Memory B cell (primary cell): ENCODE measurements at regions not wholly inside any gene's neighbourhood (a gene's known extent, or its start where the extent isn't known, plus 50 kb on each side); places are given as distances from the start of the nearest gene placed in this dataset.
"Not testable (repeated sequence)": the region's sequence is repeated elsewhere in the genome, so short reads cannot be mapped to it uniquely, and the experiment has no call there.

Experiments
- ATAC-seq: fragments of 150-1000 bp; cut with Tn5 transposase; 2 replicates; pipeline ENCODE4 v1.10.0; 2021; ENCODE audit warnings: low read depth, mild to moderate bottlenecking, moderate library complexity
- DNase-seq, 2 donors: peaks; one replicate each; pipeline ENCODE4 v3.0.0; 2022; ENCODE audit warnings: low spot score in 2 of 2
- H3K27ac Mint-ChIP-seq: one replicate; pipeline ENCODE4 v1.8.0; 2022; ENCODE audit warnings: mild to moderate bottlenecking, moderate library complexity, mixed read lengths
- H3K27me3 Mint-ChIP-seq: one replicate; pipeline ENCODE4 v1.8.0; 2022; ENCODE audit warnings: mixed read lengths
- H3K36me3 Mint-ChIP-seq: one replicate; pipeline ENCODE4 v1.8.0; 2022; ENCODE audit warnings: mild to moderate bottlenecking, mixed read lengths
- H3K4me1 Mint-ChIP-seq: one replicate; pipeline ENCODE4 v1.8.0; 2022; ENCODE audit warnings: mixed read lengths
- H3K4me3 Mint-ChIP-seq: one replicate; pipeline ENCODE4 v1.8.0; 2022; ENCODE audit warnings: mild to moderate bottlenecking, moderate library complexity, mixed read lengths
- H3K9me3 Mint-ChIP-seq: one replicate; pipeline ENCODE4 v1.8.0; 2022; ENCODE audit warnings: mixed read lengths

DNA sequence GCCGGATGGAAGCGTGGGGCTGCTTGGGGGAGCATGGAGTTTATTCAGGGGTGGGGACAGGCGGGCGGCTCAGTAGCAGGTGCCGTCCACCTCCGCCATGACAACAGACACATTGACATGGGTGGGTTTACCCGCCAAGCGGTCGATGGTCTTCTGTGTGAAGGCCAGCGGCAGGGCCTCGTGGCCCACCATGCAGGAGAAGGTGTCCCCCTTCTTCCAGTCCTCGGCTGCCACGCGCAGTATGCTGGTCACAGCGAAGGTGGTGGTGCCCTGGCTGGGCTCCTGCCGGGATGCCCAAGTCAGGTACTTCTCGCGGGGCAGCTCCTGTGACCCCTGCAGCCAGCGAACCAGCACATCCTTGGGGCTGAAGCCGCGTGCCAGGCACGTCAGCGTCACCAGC lies 180.7 kb downstream of the TMEM121 start:
- not testable (repeated sequence) for DNase-seq, H3K9me3 Mint-ChIP-seq, H3K27me3 Mint-ChIP-seq, ATAC-seq
- Mint-ChIP-seq H3K27ac (peak overlapping the region; percentile 70), H3K4me1 (peaks cover 22% of the 10 kb centered on the region), H3K36me3 (peaks cover 14% of the 10 kb centered on the region), H3K4me3 (peak overlapping the region; percentile 84)

GRCh38 chr14:105707723-105708151 lies 181.4 kb downstream of the TMEM121 start:
- Mint-ChIP-seq H3K4me1 (peaks cover 20% of the 10 kb centered on the region), H3K4me3 (peak overlapping the region; percentile 84), H3K27ac (peak overlapping the region; percentile 74), H3K36me3 (peaks cover 12% of the 10 kb centered on the region)
- H3K27me3 Mint-ChIP-seq, DNase-seq, ATAC-seq, H3K9me3 Mint-ChIP-seq: not testable (repeated sequence)

- not testable (repeated sequence) for DNase-seq, H3K27me3 Mint-ChIP-seq, H3K9me3 Mint-ChIP-seq, ATAC-seq
- peak overlapping the region; percentile 75 for H3K27ac Mint-ChIP-seq
- H3K4me3 Mint-ChIP-seq: peak overlapping the region; percentile 84
- peaks cover 16% of the 10 kb centered on the region for H3K4me1 Mint-ChIP-seq
- peaks cover 11% of the 10 kb centered on the region for H3K36me3 Mint-ChIP-seq
Measured at GRCh38 chr14:105708251-105709134, 182.1 kb downstream of the TMEM121 start.

DNA sequence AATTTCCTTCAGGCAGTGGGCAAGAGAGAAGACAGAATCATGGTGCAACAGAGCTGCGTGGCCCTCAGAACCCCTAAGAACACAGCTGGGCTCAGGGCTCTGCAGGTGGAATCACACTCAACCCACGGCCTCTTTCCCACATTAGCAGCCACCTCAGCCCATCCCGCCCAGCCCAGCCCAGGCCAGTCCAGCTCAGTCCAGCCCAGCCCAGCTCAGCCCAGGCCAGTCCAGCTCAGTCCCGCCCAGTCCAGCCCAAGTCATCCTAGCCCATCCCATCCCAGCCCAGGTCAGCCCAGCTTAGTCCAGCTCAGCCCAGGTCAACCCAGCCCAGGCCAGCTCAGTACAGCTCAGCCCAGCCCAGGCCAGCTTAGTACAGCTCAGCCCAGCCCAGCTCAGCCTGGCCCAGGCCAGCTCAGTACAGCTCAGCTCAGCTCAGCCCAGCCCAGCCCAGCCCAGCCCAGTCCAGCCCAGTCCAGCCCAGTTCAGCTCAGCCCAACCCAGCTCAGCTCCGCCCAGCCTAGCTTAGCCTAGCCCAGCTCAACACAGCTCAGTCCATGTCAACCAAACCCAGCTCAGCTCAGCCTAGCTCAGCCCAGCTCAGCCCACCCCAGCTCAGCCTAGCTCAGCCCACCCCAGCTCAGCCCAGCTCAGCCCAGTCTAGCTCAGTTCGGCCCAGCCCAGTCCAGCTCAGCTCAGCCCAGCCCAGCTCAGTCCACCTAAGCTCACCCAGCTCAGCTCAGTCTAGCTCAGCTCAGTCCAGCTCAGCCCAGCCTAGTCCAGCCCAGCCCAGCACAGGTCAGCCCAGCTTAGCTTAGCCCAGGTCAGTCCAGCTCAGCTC lies 183.1 kb downstream of the TMEM121 start:
- peaks cover 16% of the 10 kb centered on the region for H3K4me1 Mint-ChIP-seq
- peak overlapping the region; percentile 84 for H3K4me3 Mint-ChIP-seq
- H3K9me3 Mint-ChIP-seq: peaks cover 2% of the 10 kb centered on the region
- H3K36me3 Mint-ChIP-seq: peaks cover 11% of the 10 kb centered on the region
- H3K27me3 Mint-ChIP-seq: no peaks in the 10 kb centered on the region
- peak overlapping the region; percentile 75 for H3K27ac Mint-ChIP-seq
- DNase-seq (no peak), ATAC-seq (no peak)

DNA sequence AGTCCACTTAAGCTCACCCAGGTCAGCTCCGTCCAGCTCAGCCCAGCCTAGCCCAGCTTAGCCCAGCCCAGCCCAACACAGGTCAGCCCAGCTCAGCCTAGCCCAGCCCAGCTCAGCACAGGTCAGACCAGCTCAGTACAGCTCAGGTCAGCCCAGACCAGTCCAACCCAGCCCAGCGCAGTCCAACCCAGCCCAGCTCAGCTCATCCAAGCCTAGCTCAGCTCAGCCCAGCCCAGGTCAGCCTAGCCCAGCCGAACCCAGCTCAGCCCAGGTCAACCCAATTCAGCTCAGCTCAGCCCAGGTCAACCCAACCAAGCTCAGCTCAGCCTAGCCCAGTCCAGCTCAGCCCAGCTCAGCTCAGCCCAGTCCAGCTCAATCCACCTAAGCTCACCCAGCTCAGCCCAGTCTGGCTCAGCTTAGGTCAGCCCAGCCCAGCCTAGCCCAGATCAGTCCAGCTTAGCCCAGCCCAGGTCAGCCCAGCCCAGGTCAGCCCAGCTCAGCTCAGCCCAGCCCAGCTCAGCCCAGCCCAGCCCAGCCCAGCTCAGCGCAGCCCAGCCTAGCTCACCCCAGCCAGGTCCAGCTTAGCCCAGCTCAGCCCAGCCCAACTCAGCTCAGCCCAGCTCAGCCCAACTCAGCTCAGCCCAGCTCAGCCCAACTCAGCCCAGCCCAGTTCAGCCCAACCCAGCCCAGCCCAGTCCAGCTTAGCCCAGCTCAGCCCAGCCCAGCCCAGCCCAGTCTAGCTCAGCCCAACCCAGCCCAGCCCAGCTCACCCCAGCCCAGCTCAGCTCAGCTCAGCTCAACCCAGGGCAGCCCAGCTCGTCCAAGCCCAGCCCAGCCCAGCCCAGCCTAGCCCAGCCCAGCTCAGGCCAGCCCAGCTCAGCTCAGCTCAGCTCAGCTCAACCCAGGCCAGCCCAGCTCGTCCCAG lies 184.0 kb downstream of the TMEM121 start:
- H3K27me3 Mint-ChIP-seq: no peaks in the 10 kb centered on the region
- no peak for ATAC-seq

DNA sequence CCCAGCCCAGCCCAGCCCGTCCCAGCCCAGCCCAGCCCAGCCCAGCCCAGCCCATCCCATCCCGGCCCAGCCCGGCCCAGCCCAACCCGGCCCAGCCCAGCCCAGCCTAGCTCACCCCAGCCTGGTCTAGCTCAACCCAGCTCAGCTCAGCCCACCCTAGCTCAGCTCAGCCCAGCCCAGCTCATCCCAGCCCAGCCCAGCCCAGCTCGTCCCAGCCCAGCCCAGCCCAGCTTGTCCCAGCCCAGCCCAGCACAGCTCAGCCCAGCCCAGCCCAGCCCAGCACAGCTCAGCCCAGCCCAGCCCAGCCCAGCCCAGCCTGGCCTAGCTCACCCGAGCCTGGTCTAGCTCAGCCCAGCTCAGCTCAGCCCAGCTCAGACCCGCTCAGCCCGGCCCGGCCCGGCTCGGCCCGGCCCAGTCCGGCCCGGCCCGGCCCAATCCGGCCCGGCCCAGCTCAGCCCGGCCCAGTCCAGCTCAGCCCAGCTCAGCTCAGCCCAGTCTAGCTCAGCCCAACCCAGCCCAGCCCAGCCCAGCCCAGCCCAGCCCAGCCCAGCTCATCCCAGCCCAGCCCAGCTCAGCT lies 184.7 kb downstream of the TMEM121 start:
- H3K4me1 Mint-ChIP-seq: peaks cover 5% of the 10 kb centered on the region
- no peak overlapping the region for H3K27ac Mint-ChIP-seq
- no peaks in the 10 kb centered on the region for H3K9me3 Mint-ChIP-seq
- DNase-seq: no peak
- no peaks in the 10 kb centered on the region for H3K27me3 Mint-ChIP-seq
- H3K36me3 Mint-ChIP-seq: peaks cover 2% of the 10 kb centered on the region
- H3K4me3 Mint-ChIP-seq: no peak overlapping the region
- ATAC-seq: no peak

More for the DNA sequence above, 184.0 kb downstream of the TMEM121 start:
- Mint-ChIP-seq H3K4me1 (peaks cover 11% of the 10 kb centered on the region), H3K4me3 (peak overlapping the region; percentile 84), H3K9me3 (peaks cover 2% of the 10 kb centered on the region), H3K36me3 (peaks cover 7% of the 10 kb centered on the region), H3K27ac (peak overlapping the region; percentile 75)
- no peak for DNase-seq

GRCh38 chr14:105711841-105712460 lies 185.6 kb downstream of the TMEM121 start:
- peak overlapping the region; percentile 28 for H3K27ac Mint-ChIP-seq

DNA sequence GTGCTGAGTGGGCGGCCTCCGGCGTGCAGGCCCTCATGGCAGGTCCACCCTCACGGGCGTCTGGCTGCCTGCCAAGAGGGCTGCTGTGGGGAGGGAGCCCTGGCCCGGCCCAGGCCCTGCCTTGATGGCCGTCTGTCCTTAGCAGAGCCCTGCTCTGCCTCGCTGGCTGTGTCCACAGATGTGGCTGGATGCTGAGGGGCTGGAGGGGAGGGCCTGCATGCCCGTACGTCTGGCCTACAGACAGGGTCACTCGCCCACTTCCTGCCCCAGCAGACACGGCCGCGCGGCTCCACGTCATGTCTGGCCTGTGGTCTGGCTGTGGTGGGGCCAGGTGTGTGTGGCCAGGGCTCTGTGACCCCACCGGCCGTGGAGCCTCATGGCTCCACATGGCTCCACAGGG lies 186.3 kb downstream of the TMEM121 start:
- not testable (repeated sequence) for DNase-seq, H3K27ac Mint-ChIP-seq, H3K4me1 Mint-ChIP-seq, H3K36me3 Mint-ChIP-seq, H3K4me3 Mint-ChIP-seq, H3K27me3 Mint-ChIP-seq, H3K9me3 Mint-ChIP-seq
- peak; percentile 45 for ATAC-seq

More at GRCh38 chr14:105711841-105712460, 185.6 kb downstream of the TMEM121 start:
- Mint-ChIP-seq H3K36me3 (peaks cover 2% of the 10 kb centered on the region), H3K4me3 (peak overlapping the region; percentile 68), H3K4me1 (peaks cover 2% of the 10 kb centered on the region), H3K9me3 (no peaks in the 10 kb centered on the region), H3K27me3 (no peaks in the 10 kb centered on the region)
- DNase-seq (no peak), ATAC-seq (no peak)

DNA sequence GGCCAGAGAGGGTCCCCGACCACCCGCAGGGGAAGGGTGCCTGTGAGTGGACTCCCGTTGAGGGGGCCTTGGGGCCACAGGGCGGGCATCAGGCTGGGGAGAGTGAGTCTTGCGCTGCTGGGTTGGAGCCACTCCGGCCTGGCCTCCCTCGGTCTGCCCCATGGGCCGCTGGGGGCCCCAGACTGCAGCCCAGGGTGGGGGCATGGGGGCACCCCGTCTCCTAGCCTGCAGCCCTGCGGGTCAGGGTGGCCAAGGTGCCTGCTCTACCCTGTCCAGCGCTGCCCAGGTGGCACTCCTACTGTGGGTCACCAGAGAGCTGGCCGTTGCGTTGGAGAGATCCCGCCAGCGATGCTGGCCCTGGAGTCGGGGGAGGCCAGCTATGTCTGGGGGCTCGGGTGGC lies 186.8 kb downstream of the TMEM121 start:
- H3K4me1 Mint-ChIP-seq, H3K9me3 Mint-ChIP-seq, H3K27ac Mint-ChIP-seq, DNase-seq, ATAC-seq, H3K36me3 Mint-ChIP-seq, H3K4me3 Mint-ChIP-seq, H3K27me3 Mint-ChIP-seq: not testable (repeated sequence)

DNA sequence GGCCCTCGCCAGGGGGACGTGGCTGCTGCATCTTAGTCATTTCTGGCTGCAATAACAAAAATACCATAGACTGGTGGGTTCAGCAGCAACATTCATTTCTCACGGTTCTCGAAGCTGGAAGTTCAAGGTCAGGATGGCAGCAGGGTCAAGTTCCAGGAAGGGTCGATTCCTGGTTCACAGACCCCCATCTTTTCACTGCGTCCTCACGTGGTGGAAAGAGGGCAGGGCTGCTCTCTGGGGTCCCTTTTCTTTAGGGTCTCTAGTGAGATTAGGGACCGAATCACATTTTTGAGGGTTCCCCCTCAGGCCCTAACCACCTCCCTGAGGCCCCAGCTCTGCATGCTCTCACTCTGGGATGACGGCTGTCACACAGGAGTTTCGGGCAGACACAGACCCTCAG lies 187.5 kb downstream of the TMEM121 start:
- ATAC-seq, H3K27ac Mint-ChIP-seq, H3K9me3 Mint-ChIP-seq, DNase-seq, H3K4me1 Mint-ChIP-seq, H3K36me3 Mint-ChIP-seq, H3K4me3 Mint-ChIP-seq, H3K27me3 Mint-ChIP-seq: not testable (repeated sequence)

- H3K36me3 Mint-ChIP-seq, H3K4me3 Mint-ChIP-seq, H3K4me1 Mint-ChIP-seq, ATAC-seq, H3K27me3 Mint-ChIP-seq, H3K9me3 Mint-ChIP-seq, DNase-seq, H3K27ac Mint-ChIP-seq: not testable (repeated sequence)
Measured at GRCh38 chr14:105718787-105719186, 192.4 kb downstream of the TMEM121 start.

DNA sequence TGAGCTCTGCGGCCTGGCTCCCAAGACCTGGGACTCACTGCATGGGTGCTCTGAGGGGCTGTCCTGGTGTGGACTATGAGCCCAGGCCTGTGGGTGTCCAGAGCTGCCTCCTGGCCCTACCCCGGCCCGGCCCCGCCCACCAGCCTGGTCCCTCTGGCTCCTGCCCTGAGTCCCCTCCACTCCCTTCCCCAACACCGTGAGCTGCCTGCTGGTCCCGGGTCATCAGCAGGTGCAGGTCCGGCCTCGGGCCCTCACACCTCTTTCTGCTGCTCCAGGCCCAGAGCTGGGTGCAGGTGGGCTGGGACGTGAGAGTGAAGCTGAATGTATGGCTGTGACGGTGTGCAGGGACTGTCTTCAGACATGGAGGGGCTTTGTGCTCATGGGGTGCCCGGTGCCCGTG lies 193.7 kb downstream of the TMEM121 start:
- not testable (repeated sequence) for H3K27ac Mint-ChIP-seq, H3K4me3 Mint-ChIP-seq, H3K27me3 Mint-ChIP-seq, H3K4me1 Mint-ChIP-seq, ATAC-seq, H3K9me3 Mint-ChIP-seq, DNase-seq, H3K36me3 Mint-ChIP-seq
